Mesenchymal stem cell (in vitro differentiated cells and primary cell): ENCODE measurements at regions not wholly inside any gene's neighbourhood (a gene's known extent, or its start where the extent isn't known, plus 50 kb on each side); places are given as distances from the start of the nearest gene placed in this dataset.

Source experiments
- DNase-seq: peaks from one replicate; pipeline ENCODE4 v3.0.0-alpha.2; 2013
- H2AFZ ChIP-seq: one replicate; pipeline ENCODE4 v1.6.1; 2013; ENCODE audit warnings: low read depth, mild to moderate bottlenecking, control low read depth, inconsistent platforms, low read length, moderate library complexity
- H2AK5ac ChIP-seq: 2 replicates; pipeline ENCODE4 v1.6.1; 2013; ENCODE audit warnings: low read length, moderate library complexity, mild to moderate bottlenecking, inconsistent platforms; ENCODE audit not compliant: severe bottlenecking
- H2BK120ac ChIP-seq: one replicate; pipeline ENCODE4 v1.6.1; 2013; ENCODE audit warnings: low read depth, mild to moderate bottlenecking, inconsistent platforms, low read length, moderate library complexity
- H2BK12ac ChIP-seq, 2 experiments: one replicate each; pipeline ENCODE4 v1.6.1; 2013; ENCODE audit warnings: inconsistent platforms in 2 of 2, low read length in 2 of 2, mild to moderate bottlenecking in 2 of 2, moderate library complexity in 2 of 2, control low read depth in 1 of 2
- H2BK15ac ChIP-seq: one replicate; pipeline ENCODE4 v1.6.1; 2013; ENCODE audit warnings: mild to moderate bottlenecking, low read depth, inconsistent platforms; ENCODE audit not compliant: poor library complexity, severe bottlenecking
- H2BK5ac ChIP-seq: 2 replicates; pipeline ENCODE4 v1.6.1; 2013; ENCODE audit warnings: low read depth, mild to moderate bottlenecking, low read length, control low read depth, inconsistent platforms; ENCODE audit not compliant: poor library complexity, severe bottlenecking
- H3K14ac ChIP-seq, 2 experiments: one replicate each; pipeline ENCODE4 v1.6.1; 2013; ENCODE audit warnings: inconsistent platforms in 2 of 2, low read length in 2 of 2, control low read depth in 1 of 2, mild to moderate bottlenecking in 1 of 2, moderate library complexity in 1 of 2
- H3K18ac ChIP-seq, 2 experiments: one replicate each; pipeline ENCODE4 v1.6.1; 2013; ENCODE audit warnings: inconsistent platforms in 2 of 2, low read length in 2 of 2, control low read depth in 1 of 2, low read depth in 1 of 2, mild to moderate bottlenecking in 1 of 2
- H3K23ac ChIP-seq, 2 experiments: one replicate each; pipeline ENCODE4 v1.6.1; 2013; ENCODE audit warnings: inconsistent platforms in 2 of 2, low read length in 2 of 2, mild to moderate bottlenecking in 2 of 2, moderate library complexity in 2 of 2, control low read depth in 1 of 2
- H3K27ac ChIP-seq: 2 replicates; pipeline ENCODE4 v1.5.1; 2013; ENCODE audit warnings: mild to moderate bottlenecking, moderate library complexity, low read length, control low read depth, inconsistent platforms; ENCODE audit not compliant: poor library complexity, severe bottlenecking
- H3K27me3 ChIP-seq, 2 experiments: 2 replicates each; pipeline versions ENCODE4 v1.6.1 to v1.7.0; 2013; ENCODE audit warnings: low read length in 2 of 2, mild to moderate bottlenecking in 2 of 2, moderate library complexity in 2 of 2, control low read depth in 1 of 2, inconsistent platforms in 1 of 2; ENCODE audit not compliant: control insufficient read depth in 1 of 2, insufficient read depth in 1 of 2
- H3K36me3 ChIP-seq, 2 experiments: 2 replicates each; pipeline versions ENCODE4 v1.6.1 to v1.7.0; 2013; ENCODE audit warnings: low read length in 2 of 2, control low read depth in 1 of 2, inconsistent platforms in 1 of 2, low read depth in 1 of 2, mild to moderate bottlenecking in 1 of 2; ENCODE audit not compliant: insufficient read depth in 2 of 2, control insufficient read depth in 1 of 2
- H3K4ac ChIP-seq, 2 experiments: one replicate each; pipeline ENCODE4 v1.6.1; 2013; ENCODE audit warnings: inconsistent platforms in 2 of 2, low read length in 2 of 2, mild to moderate bottlenecking in 2 of 2, moderate library complexity in 2 of 2, control low read depth in 1 of 2, low read depth in 1 of 2
- H3K4me1 ChIP-seq: 2 replicates; pipeline ENCODE4 v1.6.1; 2013; ENCODE audit warnings: low read depth, low read length, control low read depth; ENCODE audit not compliant: control insufficient read depth, insufficient read depth
- H3K4me2 ChIP-seq: 2 replicates; pipeline ENCODE4 v1.6.1; 2013; ENCODE audit warnings: low read length, mild to moderate bottlenecking, inconsistent platforms; ENCODE audit not compliant: poor library complexity, severe bottlenecking
- H3K4me3 ChIP-seq, 2 experiments: 2 replicates each; pipeline versions ENCODE4 v1.5.1 to v1.7.0; 2013; ENCODE audit warnings: low read length in 2 of 2, mild to moderate bottlenecking in 2 of 2, control low read depth in 1 of 2, low read depth in 1 of 2; ENCODE audit not compliant: insufficient read depth in 1 of 2
- H3K79me1 ChIP-seq: replicated peaks from 2 replicates; pipeline ENCODE4 v1.6.1; 2013; ENCODE audit warnings: mild to moderate bottlenecking, control low read depth, low read length, inconsistent platforms; ENCODE audit not compliant: poor library complexity, severe bottlenecking
- H3K9ac ChIP-seq: 2 replicates; pipeline ENCODE4 v1.7.0; 2013; ENCODE audit warnings: mild to moderate bottlenecking, low read length, moderate library complexity
- H3K9me3 ChIP-seq: 2 replicates; pipeline ENCODE4 v1.7.0; 2013; ENCODE audit warnings: mild to moderate bottlenecking, low read length; ENCODE audit not compliant: control insufficient read depth
- H4K8ac ChIP-seq: one replicate; pipeline ENCODE4 v1.6.1; 2013; ENCODE audit warnings: inconsistent platforms, mild to moderate bottlenecking, low read length, moderate library complexity
- H4K91ac ChIP-seq: one replicate; pipeline ENCODE4 v1.6.1; 2013; ENCODE audit warnings: mild to moderate bottlenecking, low read length, inconsistent platforms
- WGBS: methylation state at CpG from one replicate; pipeline ENCODE4 v1.1.7; 2013; ENCODE audit warnings: mixed read lengths; 5-methylcytosine and 5-hydroxymethylcytosine counted together

- Histone ChIP-seq H3K4me3 (no peak overlapping the region), H2BK120ac (no peak overlapping the region), H2BK12ac (no peak overlapping the region), H3K4me2 (no peak overlapping the region), H3K4ac (no peak overlapping the region), H3K9me3 (peaks cover 4% of the 10 kb centered on the region), H3K27ac (no peak overlapping the region), H3K18ac (no peak overlapping the region), H3K36me3 (no peaks in the 10 kb centered on the region), H4K91ac (no peak overlapping the region), H3K4me1 (no peaks in the 10 kb centered on the region), H3K79me1 (no peaks in the 10 kb centered on the region), H2AFZ (no peak overlapping the region), H4K8ac (no peak overlapping the region), H3K23ac (no peak overlapping the region), H3K9ac (no peak overlapping the region), H3K14ac (no peak overlapping the region), H3K27me3 (peaks cover 0 to 11% of the 10 kb centered on the region in 2 experiments), H2BK15ac (no peak overlapping the region), H2AK5ac (no peak overlapping the region), H2BK5ac (no peak overlapping the region)
- 81% methylated on average over 2 of the region's 2 CpGs for WGBS
- DNase-seq, result no peak
These were observed 187.9 kb downstream of the PTPRU start for GRCh38 chr1:29424266-29424665.

GRCh38 chr1:29420202-29420601 lies 183.9 kb downstream of the PTPRU start:
- no peak overlapping the region for H2BK120ac ChIP-seq
- H3K4me3 ChIP-seq, result no peak overlapping the region
- no peak overlapping the region for H3K18ac ChIP-seq
- no peak overlapping the region for H4K8ac ChIP-seq
- no peak overlapping the region for H2BK12ac ChIP-seq
- H3K36me3 ChIP-seq, result no peaks in the 10 kb centered on the region
- H3K27me3 ChIP-seq, result peaks cover 0 to 14% of the 10 kb centered on the region in 2 experiments
- H3K79me1 ChIP-seq, result no peaks in the 10 kb centered on the region
- H2AFZ ChIP-seq, result no peak overlapping the region
- no peak overlapping the region for H3K14ac ChIP-seq
- WGBS, result 56% methylated on average over 1 of the region's 2 CpGs
- no peak overlapping the region for H4K91ac ChIP-seq
- H2BK15ac ChIP-seq, result no peak overlapping the region
- H3K4me1 ChIP-seq, result no peaks in the 10 kb centered on the region
- no peak for DNase-seq
- H3K23ac ChIP-seq, result no peak overlapping the region
- H2BK5ac ChIP-seq, result no peak overlapping the region
- H3K9ac ChIP-seq, result no peak overlapping the region
- H2AK5ac ChIP-seq, result no peak overlapping the region
- no peak overlapping the region for H3K27ac ChIP-seq
- H3K4ac ChIP-seq, result no peak overlapping the region
- peaks cover 4% of the 10 kb centered on the region for H3K9me3 ChIP-seq
- no peak overlapping the region for H3K4me2 ChIP-seq

- no peaks in the 10 kb centered on the region for H3K79me1 ChIP-seq
- H4K91ac ChIP-seq, result no peak overlapping the region
- H3K18ac ChIP-seq, result no peak overlapping the region
- no peak overlapping the region for H2BK12ac ChIP-seq
- H3K27ac ChIP-seq, result no peak overlapping the region
- no peak overlapping the region for H3K9ac ChIP-seq
- no peak overlapping the region for H3K23ac ChIP-seq
- no peak overlapping the region for H2BK15ac ChIP-seq
- no peak overlapping the region for H2BK5ac ChIP-seq
- H3K4me3 ChIP-seq, result no peak overlapping the region
- no peak overlapping the region for H4K8ac ChIP-seq
- no peak for DNase-seq
- peaks cover 4% of the 10 kb centered on the region for H3K9me3 ChIP-seq
- 73% methylated on average over 5 of the region's 5 CpGs for WGBS
- no peak overlapping the region for H3K14ac ChIP-seq
- no peak overlapping the region for H3K4me2 ChIP-seq
- H2AFZ ChIP-seq, result no peak overlapping the region
- H2BK120ac ChIP-seq, result no peak overlapping the region
- no peak overlapping the region for H2AK5ac ChIP-seq
- H3K4me1 ChIP-seq, result no peaks in the 10 kb centered on the region
- no peaks in the 10 kb centered on the region for H3K36me3 ChIP-seq
- H3K4ac ChIP-seq, result no peak overlapping the region
- H3K27me3 ChIP-seq, result peaks cover 0 to 22% of the 10 kb centered on the region in 2 experiments
These were observed 181.6 kb downstream of the PTPRU start for GRCh38 chr1:29417971-29418370.

GRCh38 chr1:29417147-29417858 lies 181.0 kb downstream of the PTPRU start:
- Histone ChIP-seq H2AFZ (no peak overlapping the region), H4K91ac (no peak overlapping the region), H3K27me3 (peaks cover 0 to 27% of the 10 kb centered on the region in 2 experiments), H2BK5ac (no peak overlapping the region), H3K23ac (no peak overlapping the region), H2BK120ac (no peak overlapping the region), H3K4ac (no peak overlapping the region), H3K9me3 (peaks cover 4% of the 10 kb centered on the region), H2BK15ac (no peak overlapping the region), H4K8ac (no peak overlapping the region), H2BK12ac (no peak overlapping the region), H2AK5ac (no peak overlapping the region), H3K4me2 (no peak overlapping the region), H3K79me1 (no peaks in the 10 kb centered on the region), H3K18ac (no peak overlapping the region), H3K14ac (no peak overlapping the region), H3K9ac (no peak overlapping the region), H3K27ac (no peak overlapping the region), H3K4me1 (no peaks in the 10 kb centered on the region), H3K4me3 (peak overlapping the region in 1 of 2 experiments; percentile 26), H3K36me3 (no peaks in the 10 kb centered on the region)
- 90% methylated on average over 14 of the region's 14 CpGs for WGBS
- no peak for DNase-seq
